Stimulated activated CD8-positive, alpha-beta memory T cell treated with anti-CD3 and anti-CD28 coated beads, Interleukin-4, amount 100 ng/mL, for 1 hour (primary cell): ENCODE measurements at regions not wholly inside any gene's neighbourhood (a gene's known extent, or its start where the extent isn't known, plus 50 kb on each side); places are given as distances from the start of the nearest gene placed in this dataset.
"Not testable (repeated sequence)": the region's sequence is repeated elsewhere in the genome, so short reads cannot be mapped to it uniquely, and the experiment has no call there.

Source experiments
- DNase-seq, 2 donors: peaks; one replicate each; pipeline ENCODE4 v3.0.0-alpha.2; 2020; ENCODE audit warnings: low read depth in 2 of 2, low spot score in 1 of 2

DNA sequence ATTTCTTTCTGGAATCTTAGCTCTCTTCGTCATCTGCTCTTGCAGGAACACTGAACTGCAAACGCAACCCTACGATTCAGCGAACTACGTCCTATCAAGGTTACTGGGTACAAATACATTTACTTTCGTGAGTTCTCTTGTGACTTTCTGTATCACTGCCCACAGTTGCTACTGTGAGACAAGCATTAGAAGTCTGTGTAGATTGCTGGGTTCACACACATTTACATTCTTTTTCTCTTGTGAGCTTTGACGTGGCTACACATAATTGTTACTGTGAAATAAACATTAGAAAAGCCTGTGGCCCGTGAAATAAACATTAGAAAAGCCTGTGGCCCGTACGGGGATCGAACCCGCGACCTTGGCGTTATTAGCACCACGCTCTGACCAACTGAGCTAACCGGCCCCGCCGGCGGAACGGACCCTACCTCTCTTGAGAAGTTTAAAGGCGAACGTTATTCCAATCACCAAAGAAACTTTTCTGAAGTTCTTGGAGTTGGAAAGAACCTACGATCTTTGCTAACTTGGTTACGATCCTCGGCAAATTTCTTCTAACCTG, 61.2 kb upstream of the ZNF322 start:
- not testable (repeated sequence) for DNase-seq

DNA sequence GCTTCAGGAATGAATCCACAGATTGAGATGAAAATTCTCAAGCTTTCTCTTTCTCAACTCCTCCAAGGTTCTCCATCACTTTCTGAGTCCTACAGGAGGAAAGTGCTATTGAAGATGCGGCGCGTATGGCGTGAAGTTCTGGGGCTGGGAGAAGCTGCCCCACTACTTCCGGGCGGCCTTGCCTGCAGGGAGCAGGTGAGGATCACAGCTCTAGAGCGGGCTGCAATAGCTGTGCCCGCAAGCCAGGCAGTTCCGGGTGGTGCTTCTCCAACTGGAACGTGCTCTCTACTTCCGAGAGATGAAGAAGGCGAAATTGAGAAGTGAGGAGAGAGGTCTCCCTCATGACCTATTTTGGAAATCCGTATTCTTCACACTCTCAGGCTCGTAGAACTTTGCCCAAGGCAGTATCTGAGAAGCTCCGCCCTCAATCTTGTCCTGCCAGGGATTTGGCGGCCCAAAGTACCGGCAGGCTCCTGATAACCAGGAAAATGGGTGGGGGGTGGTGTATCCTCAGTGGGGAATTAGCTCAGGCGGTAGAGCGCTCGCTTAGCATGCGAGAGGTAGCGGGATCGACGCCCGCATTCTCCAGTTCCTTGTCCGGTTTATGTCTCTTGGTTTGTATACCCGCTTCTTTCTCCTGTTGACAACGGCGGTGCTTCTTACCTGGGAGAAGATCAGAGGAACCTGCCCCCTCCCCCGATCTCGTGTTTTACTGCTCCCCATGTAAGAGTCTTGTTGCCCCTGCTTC, 70.6 kb upstream of the ZNF322 start:
- not testable (repeated sequence) for DNase-seq

DNA sequence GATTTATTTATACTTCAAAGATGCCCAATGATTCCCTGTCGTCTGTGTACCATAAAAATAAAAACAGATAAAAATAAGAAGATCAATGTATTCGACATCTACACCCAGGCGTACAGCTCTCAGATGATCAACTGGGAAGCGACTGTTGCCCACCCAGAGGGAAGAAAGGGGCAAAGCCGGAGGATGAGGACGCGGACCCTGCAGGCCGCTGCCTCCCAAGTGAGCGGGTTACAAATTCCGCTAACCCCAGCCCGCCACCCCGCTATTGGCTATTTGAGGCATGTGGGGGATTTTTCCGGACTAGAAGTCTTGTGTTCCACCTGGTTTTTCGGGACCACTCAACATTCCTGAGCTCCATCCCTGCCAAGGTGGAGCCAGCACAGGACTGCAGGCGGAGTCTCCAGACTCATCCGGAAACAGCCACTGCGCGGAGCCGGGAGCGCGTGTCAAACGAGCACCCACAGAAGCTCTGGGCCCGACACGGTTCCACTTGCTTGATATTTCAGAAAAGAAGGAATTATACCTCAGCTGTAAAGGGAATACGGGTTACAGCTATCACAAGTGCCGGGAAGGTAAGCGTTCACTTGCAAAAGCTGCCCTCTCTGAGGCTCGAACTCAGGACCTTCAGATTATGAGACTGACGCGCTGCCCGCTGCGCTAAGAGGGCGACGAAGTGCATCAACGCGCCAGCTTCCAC, 75.4 kb upstream of the ZNF322 start:
- not testable (repeated sequence) for DNase-seq

DNA sequence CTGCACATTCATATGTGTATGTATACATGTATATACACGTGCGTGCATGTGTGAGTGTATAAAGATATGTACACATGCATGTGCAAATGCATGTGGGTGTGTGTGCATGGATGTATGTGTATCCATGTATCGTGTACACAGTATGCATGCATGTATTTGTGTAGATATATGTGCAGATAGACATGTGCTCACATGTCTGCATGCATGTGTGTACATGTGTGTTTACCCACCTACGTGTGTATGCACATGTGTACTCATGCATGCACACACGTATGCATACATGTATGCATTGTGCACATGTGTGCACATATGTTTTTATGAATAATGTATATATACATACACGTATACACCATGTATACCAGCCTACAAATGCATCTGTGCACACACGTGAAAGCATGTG, 80.3 kb upstream of the ZNF322 start:
- no peak for DNase-seq

DNA sequence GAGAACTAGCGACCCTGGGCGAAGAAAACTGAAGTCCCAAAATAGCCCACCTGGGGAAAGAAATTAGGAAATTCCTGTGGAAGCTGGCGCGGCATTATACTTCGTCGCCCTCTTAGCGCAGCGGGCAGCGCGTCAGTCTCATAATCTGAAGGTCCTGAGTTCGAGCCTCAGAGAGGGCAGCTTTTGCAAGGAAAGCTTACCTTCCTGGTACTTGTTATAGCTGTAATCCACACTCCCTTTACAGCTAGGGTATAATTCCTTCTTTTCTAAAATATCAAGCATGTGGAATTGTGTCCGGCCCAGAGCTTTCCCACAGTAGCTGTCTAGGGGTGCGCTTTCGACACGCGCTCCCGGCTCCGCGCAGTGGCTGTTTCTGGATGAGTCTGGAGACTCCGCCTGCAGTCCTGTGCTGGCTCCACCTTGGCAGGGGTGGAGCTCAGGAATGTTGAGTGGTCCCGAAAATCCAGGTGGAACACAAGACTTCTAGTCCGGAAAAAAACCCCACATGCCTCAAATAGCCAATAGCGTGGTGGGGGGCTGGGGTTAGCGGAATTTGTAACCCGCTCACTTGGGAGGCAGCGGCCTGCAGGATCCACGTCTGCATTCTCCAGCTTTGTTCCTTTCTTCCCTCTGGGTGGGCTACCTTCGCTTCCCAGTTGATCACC, 83.7 kb upstream of the ZNF322 start:
- no peak for DNase-seq

DNA sequence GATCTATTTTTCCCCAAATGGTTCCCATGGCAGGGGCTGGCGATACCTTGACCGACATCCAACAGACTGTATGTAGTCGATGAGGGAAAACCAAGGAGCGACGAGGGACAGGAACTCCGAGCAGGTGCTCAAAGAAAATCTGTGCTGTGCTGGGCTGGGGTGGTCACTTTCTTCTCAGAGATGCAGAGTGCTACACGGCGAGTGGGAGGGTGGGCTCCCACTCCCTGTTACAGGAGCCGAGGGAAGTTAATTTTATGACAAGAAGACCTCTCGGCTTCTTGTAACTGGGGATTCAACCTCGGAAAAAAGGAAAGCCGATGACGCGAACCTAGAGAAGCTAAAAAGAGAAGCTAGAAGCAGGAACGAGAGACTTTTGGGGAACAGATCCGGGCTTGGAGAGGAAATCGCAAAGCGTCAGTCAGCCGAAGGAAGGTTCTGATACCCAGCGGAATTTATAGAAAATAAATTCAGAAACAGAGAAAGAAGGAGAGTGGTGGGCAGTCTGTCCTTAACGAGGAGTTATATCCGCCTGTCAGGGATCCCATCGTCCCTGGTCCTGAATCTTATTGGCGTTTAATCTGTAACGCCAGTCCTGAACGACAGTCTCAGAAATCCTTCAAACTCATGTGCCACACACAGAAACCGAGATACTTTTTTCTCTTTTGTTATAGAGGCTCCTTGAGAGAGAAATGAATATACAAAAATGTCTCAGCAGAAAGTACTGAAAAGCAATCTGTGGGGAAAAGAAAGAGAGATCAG, 84.6 kb upstream of the ZNF322 start:
- no peak for DNase-seq

DNA sequence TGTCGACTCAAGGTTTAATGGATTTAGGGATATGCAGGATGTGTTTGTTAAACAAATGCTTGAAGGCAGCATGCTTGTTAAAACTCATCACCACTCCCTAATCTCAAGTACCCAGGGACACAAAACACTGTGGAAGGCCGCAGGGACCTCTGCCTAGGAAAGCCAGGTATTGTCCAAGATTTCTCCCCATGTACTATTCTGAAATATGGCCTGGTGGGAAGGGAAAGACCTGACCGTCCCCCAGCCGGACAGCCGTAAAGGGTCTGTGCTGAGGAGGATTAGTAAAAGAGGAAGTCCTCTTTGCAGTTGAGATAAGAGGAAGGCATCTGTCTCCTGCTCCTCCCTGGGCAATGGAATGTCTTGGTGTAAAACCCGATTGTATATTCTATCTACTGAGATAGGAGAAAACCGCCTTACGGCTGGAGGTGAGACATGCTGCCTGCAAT, 85.3 kb upstream of the ZNF322 start:
- DNase-seq = not testable (repeated sequence)

DNA sequence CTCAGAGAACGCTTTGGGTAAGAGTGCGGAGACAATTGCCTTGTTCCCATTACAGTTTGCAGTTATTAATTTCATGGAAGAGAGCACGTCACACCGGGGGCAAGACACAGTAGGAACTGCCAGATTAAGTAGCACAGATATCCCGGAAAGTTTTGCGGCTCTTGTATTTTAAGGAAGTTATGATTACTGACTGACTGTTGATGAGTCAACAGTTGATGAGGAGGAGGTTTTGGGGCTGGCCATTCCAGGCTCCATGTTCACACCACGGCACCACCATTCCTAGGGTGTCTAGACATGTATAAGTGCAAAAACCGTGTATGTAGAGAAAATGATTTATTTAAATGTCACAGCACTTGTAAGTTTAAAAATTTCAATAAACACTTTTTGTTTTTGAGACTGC, 86.4 kb upstream of the ZNF322 start:
- not testable (repeated sequence) for DNase-seq

DNA sequence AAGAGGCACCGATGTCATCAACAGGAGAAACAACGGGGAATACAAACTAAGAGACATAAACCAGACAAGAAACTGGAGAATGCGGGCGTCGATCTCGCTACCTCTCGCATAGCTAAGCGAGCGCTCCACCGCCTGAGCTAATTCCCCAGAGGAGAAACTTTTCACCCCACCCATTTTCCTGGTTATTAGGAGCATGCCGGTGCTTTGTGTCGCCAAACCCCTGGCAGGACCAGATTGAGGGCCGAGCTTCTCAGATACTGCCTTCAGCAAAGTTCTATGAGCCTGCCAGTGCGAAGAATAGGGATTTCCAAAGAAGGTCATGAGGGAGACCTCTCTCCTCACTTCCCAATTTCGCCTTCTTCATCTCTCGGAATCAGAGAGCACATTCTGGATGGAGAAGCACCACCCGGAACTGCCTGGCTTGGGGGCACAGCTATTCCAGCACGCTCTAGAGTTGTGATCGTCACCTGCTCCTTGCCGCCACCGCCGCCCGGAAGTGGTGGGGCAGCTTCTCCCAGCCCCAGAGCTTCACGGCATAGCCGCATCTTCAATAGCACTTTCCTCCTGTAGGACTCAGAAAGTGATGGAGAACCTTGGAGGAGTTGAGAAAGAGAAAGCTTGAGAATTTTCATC, 89.7 kb upstream of the ZNF322 start:
- DNase-seq = not testable (repeated sequence)

DNA sequence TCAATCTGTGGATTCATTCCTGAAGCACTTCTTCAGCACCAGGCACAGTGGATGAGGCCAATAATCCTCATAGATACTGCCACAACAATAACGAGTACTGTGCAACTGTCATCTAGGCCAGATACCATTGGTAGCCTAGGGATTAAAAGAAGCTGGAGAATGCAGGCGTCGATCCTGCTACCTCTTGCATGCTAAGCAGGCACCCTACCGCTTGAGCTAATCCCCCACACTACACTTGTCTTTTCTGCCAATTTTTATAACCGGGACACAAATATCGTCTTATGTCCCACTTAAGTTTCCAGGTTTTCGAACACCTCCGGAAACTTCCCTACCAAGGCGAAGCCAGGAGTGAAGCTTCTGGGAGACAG, 90.2 kb upstream of the ZNF322 start:
- DNase-seq = not testable (repeated sequence)

DNA sequence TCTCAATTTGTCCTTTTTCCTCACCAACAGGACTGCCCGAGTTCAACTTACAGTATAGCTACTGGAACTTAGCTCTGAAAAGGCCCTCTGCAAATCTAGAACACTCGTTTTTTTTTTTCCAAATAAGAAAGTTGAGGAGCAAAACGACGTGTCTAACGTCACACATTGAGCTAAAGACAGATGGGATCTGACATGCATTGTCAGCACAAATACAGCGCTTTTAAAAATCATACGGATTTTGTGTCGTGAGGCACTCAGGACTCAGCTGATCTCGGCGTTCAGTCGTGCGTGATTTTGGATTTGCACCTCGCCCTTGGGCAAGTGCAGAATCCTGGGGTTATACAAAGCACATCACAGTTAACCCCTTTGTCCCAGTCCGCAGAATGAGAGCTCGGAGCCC, 94.7 kb upstream of the ZNF322 start:
- DNase-seq = no peak

DNA sequence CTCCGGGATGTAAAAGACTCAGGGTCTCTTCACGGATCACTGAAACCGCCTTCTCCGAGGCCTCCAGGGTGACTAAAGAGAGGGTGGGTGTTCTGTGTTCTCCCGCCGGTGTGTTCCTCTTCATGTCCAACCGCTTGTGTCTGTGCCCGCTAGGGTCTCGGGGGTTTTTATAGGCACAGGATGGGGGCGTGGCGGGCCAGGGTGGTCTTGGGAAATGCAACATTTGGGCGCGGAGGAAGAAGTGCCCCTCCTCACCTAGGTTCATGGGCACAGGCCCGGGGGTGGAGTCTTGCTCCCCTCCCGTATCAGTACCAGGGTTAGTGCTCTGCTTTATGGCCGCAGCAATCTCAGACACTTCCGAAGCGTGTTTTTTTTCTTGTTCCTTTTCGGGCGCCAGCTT, 95.3 kb upstream of the ZNF322 start:
- not testable (repeated sequence) for DNase-seq

DNA sequence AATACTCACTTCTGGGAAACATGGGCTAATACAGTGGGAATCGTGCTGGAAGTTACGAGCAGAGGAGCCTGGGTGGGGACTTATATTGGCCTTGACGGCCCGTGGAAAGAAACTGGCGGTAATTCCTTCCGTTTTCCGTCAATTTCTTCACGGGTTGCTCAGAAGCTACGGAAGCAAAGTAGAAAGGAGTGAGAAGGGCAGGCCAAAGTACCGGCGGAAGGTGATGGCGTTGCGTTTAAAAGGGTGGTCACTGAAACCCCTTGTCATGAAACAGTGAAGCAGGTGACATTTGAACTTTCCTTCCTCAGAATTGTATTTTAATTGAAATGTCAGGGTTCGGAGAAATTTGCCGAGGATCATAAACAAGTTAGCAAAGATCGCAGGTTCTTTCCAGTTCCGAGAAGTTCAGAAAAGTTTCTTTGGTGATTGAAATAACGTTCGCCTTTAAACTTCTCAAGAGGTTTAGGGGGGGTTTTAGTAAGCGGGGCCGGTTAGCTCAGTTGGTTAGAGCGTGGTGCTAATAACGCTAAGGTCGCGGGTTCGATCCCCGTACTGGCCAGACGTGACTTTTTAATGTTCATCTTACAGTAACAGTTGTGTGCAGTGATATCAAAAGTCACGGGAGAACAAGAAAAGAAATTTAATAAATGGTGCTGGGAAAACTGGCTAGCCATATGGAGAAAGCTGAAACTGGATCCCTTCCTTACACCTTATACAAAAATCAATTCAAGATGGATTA, 96.7 kb upstream of the ZNF322 start:
- DNase-seq = not testable (repeated sequence)

DNA sequence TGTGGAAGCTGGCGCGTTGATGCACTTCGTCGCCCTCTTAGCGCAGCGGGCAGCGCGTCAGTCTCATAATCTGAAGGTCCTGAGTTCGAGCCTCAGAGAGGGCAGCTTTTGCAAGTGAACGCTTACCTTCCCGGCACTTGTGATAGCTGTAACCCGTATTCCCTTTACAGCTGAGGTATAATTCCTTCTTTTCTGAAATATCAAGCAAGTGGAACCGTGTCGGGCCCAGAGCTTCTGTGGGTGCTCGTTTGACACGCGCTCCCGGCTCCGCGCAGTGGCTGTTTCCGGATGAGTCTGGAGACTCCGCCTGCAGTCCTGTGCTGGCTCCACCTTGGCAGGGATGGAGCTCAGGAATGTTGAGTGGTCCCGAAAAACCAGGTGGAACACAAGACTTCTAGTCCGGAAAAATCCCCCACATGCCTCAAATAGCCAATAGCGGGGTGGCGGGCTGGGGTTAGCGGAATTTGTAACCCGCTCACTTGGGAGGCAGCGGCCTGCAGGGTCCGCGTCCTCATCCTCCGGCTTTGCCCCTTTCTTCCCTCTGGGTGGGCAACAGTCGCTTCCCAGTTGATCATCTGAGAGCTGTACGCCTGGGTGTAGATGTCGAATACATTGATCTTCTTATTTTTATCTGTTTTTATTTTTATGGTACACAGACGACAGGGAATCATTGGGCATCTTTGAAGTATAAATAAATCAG, 106.8 kb upstream of the ZNF322 start:
- not testable (repeated sequence) for DNase-seq

DNA sequence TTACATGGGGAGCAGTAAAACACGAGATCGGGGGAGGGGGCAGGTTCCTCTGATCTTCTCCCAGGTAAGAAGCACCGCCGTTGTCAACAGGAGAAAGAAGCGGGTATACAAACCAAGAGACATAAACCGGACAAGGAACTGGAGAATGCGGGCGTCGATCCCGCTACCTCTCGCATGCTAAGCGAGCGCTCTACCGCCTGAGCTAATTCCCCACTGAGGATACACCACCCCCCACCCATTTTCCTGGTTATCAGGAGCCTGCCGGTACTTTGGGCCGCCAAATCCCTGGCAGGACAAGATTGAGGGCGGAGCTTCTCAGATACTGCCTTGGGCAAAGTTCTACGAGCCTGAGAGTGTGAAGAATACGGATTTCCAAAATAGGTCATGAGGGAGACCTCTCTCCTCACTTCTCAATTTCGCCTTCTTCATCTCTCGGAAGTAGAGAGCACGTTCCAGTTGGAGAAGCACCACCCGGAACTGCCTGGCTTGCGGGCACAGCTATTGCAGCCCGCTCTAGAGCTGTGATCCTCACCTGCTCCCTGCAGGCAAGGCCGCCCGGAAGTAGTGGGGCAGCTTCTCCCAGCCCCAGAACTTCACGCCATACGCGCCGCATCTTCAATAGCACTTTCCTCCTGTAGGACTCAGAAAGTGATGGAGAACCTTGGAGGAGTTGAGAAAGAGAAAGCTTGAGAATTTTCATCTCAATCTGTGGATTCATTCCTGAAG, 111.6 kb upstream of the ZNF322 start:
- DNase-seq = not testable (repeated sequence)

DNA sequence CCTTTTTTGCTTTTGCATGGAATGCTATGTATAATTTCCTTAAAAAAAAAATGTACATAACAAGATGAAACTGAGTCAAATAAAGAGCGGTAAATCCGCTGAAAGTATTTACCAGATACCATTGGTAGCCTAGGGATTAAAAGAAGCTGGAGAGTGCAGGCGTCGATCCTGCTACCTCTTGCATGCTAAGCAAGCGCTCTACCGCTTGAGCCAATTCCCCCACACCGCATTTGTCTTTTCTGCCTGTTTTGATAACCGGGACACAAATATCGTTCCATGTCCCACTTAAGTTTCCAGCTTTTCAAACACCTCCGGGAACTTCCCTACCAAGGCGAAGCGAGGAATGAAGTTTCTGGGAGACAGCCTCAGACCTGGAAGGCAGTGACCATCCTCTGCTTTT, 113.9 kb upstream of the ZNF322 start:
- DNase-seq = not testable (repeated sequence)

DNA sequence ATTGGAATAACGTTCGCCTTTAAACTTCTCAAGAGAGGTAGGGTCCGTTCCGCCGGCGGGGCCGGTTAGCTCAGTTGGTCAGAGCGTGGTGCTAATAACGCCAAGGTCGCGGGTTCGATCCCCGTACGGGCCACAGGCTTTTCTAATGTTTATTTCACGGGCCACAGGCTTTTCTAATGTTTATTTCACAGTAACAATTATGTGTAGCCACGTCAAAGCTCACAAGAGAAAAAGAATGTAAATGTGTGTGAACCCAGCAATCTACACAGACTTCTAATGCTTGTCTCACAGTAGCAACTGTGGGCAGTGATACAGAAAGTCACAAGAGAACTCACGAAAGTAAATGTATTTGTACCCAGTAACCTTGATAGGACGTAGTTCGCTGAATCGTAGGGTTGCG, 121.0 kb upstream of the ZNF322 start:
- not testable (repeated sequence) for DNase-seq

DNA sequence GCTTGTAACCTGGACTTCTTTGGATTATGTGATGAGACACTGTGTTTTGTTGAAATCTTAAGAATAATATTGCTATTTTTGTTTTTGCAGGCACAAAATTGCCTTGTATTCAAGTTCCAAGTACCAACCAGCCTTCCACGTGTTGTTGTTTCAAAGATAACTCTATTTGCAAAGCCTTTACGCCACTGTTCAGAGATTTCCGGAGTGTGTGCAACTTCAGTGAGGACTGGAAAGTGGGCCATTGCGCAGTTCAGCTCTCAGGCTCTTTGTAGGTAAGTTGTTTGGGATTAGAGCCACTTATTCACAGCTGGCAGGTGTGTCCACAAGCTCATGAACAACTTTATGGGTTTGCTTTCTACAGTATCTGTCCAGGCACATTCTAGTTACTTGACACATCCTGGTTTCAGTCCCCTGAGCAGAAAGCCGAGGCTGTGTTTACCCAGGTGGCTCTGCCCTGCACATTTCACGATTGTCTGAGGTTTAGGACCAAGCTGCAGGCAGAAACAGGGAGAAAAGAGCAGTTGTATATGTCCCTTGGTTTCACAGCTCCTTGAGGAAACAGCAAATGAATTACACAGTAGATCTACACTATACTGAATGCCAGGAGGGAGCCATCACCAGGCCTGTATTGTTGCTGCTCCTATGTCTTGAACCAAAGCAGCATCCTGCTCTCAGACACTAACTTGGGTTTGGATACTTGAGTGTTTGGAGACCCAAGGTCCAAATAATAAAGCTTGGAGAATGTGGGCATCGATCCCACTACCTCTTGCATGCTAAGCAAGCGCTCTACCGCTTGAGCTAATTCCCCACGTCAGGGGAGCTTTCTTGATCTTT, 136.1 kb upstream of the ZNF322 start:
- DNase-seq = not testable (repeated sequence)
